ENCODE measurements at regions not wholly inside any gene's neighbourhood (a gene's known extent, or its start where the extent isn't known, plus 50 kb on each side); places are given as distances from the start of the nearest gene placed in this dataset.

- Histone ChIP-seq H2AFZ (no peak overlapping the region), H3K79me2 (no peaks in the 10 kb centered on the region), H3K9me3 (ENCODE audit: control insufficient read depth, low read length) (peaks cover 2% of the 10 kb centered on the region), H3K27me3 (ENCODE audit: control insufficient read depth, insufficient read depth, low read length) (no peaks in the 10 kb centered on the region), H3K36me3 (ENCODE audit: control insufficient read depth, insufficient read depth, low read length) (no peaks in the 10 kb centered on the region), H3K4me1 (no peaks in the 10 kb centered on the region), H3K9ac (no peak overlapping the region), H3K4me2 (ENCODE audit: low read length) (no peak overlapping the region), H3K4me3 (ENCODE audit: low read depth, low read length) (no peak overlapping the region), H3K27ac (no peak overlapping the region)
- no peak for TF ChIP-seq CTCF (IDR thresholded peaks at IDR 0.05)
Measured at GRCh38 chr14:97618401-97618800, 821.2 kb downstream of the VRK1 start.

GRCh38 chr14:97618917-97619690, 821.9 kb downstream of the VRK1 start:
- H3K27me3 ChIP-seq (ENCODE audit: control insufficient read depth, insufficient read depth, low read length) = no peaks in the 10 kb centered on the region
- no peaks in the 10 kb centered on the region for H3K79me2 ChIP-seq
- H3K4me3 ChIP-seq (ENCODE audit: low read depth, low read length) = no peak overlapping the region
- no peaks in the 10 kb centered on the region for H3K4me1 ChIP-seq
- H2AFZ ChIP-seq = no peak overlapping the region
- H3K4me2 ChIP-seq (ENCODE audit: low read length) = no peak overlapping the region
- H3K36me3 ChIP-seq (ENCODE audit: control insufficient read depth, insufficient read depth, low read length) = no peaks in the 10 kb centered on the region
- no peak for TF ChIP-seq CTCF (IDR thresholded peaks at IDR 0.05)
- no peak overlapping the region for H3K27ac ChIP-seq
- peaks cover 2% of the 10 kb centered on the region for H3K9me3 ChIP-seq (ENCODE audit: control insufficient read depth, low read length)
- H3K9ac ChIP-seq = no peak overlapping the region

DNA sequence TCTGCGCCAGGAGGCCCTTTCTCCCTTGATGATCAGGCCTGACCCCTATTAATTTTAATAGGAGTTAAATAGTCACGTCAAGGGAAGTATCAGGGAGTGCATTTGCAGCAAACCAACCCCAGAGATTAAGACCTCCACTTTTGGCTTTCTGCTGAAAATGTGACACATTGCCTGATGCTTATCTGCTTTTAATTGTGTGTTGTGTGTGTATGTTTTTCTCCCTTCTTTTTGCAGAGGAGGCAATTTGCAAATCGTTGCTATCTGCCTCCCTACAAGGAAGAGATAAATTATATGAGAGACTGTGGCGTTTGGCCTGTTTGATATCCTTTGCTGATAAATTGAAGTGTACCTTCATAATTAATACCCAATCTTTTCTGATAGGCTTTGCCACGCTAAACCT, 822.9 kb downstream of the VRK1 start:
- no peak overlapping the region for H3K9ac ChIP-seq
- no peaks in the 10 kb centered on the region for H3K36me3 ChIP-seq (ENCODE audit: control insufficient read depth, insufficient read depth, low read length)
- H3K27ac ChIP-seq = no peak overlapping the region
- H3K79me2 ChIP-seq = no peaks in the 10 kb centered on the region
- peak overlapping the region; percentile 34 for H2AFZ ChIP-seq
- TF ChIP-seq CTCF (IDR thresholded peaks at IDR 0.05) = no peak
- H3K4me3 ChIP-seq (ENCODE audit: low read depth, low read length) = no peak overlapping the region
- H3K27me3 ChIP-seq (ENCODE audit: control insufficient read depth, insufficient read depth, low read length) = no peaks in the 10 kb centered on the region
- no peaks in the 10 kb centered on the region for H3K4me1 ChIP-seq
- H3K4me2 ChIP-seq (ENCODE audit: low read length) = no peak overlapping the region
- no peaks in the 10 kb centered on the region for H3K9me3 ChIP-seq (ENCODE audit: control insufficient read depth, low read length)

DNA sequence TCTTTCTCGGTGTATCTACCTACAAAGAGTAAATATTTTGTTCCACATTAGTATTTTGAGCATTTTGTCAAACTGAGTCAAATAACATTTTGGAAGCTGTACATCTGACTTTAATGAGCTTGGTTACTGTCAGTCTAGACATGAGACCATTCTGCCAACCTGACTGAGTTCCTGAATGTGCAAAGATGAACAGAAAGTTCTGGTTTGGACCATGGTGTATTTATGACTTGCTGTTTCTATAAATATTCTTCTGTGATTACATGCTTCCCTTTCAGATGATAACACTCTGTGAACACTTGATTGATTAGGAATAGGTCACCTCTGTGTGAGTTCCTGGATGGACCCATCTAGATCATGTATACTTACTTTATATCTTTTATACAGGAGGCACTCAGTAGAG, 827.8 kb downstream of the VRK1 start:
- Histone ChIP-seq H3K4me1 (no peaks in the 10 kb centered on the region), H3K4me2 (ENCODE audit: low read length) (no peak overlapping the region), H3K9me3 (ENCODE audit: control insufficient read depth, low read length) (no peaks in the 10 kb centered on the region), H3K36me3 (ENCODE audit: control insufficient read depth, insufficient read depth, low read length) (no peaks in the 10 kb centered on the region), H3K4me3 (ENCODE audit: low read depth, low read length) (no peak overlapping the region), H3K27ac (no peak overlapping the region), H2AFZ (no peak overlapping the region), H3K27me3 (ENCODE audit: control insufficient read depth, insufficient read depth, low read length) (no peaks in the 10 kb centered on the region), H3K9ac (no peak overlapping the region), H3K79me2 (no peaks in the 10 kb centered on the region)
- no peak for TF ChIP-seq CTCF (IDR thresholded peaks at IDR 0.05)

- Histone ChIP-seq H3K9ac (no peak overlapping the region), H3K79me2 (no peaks in the 10 kb centered on the region), H3K4me2 (ENCODE audit: low read length) (no peak overlapping the region), H3K4me1 (no peaks in the 10 kb centered on the region), H3K9me3 (ENCODE audit: control insufficient read depth, low read length) (no peaks in the 10 kb centered on the region), H3K36me3 (ENCODE audit: control insufficient read depth, insufficient read depth, low read length) (no peaks in the 10 kb centered on the region), H3K4me3 (ENCODE audit: low read depth, low read length) (no peak overlapping the region), H2AFZ (no peak overlapping the region), H3K27me3 (ENCODE audit: control insufficient read depth, insufficient read depth, low read length) (no peaks in the 10 kb centered on the region), H3K27ac (no peak overlapping the region)
- no peak for TF ChIP-seq CTCF (IDR thresholded peaks at IDR 0.05)
Measured at GRCh38 chr14:97625477-97625876, 828.3 kb downstream of the VRK1 start.
